ENCODE measurements at regions not wholly inside any gene's neighbourhood (a gene's known extent, or its start where the extent isn't known, plus 50 kb on each side); places are given as distances from the start of the nearest gene placed in this dataset.

GRCh38 chr6:141110481-141110880 is 1022.2 kb upstream of the GJE1 start:
- Histone ChIP-seq H3K4me1 (ENCODE audit: control insufficient read depth, insufficient read depth, low read length) (no peaks in the 10 kb centered on the region), H3K9me3 (ENCODE audit: control insufficient read depth, low read length) (no peaks in the 10 kb centered on the region), H3K9ac (ENCODE audit: extremely low read depth, low read length, poor library complexity, severe bottlenecking) (no peak overlapping the region), H3K36me3 (ENCODE audit: control insufficient read depth, insufficient read depth, low read length) (no peaks in the 10 kb centered on the region), H3K4me3 (ENCODE audit: low read length) (no peak overlapping the region), H3K27ac (ENCODE audit: low read depth, low read length) (no peak overlapping the region), H3K27me3 (ENCODE audit: control insufficient read depth, insufficient read depth, low read length, poor library complexity, severe bottlenecking) (no peaks in the 10 kb centered on the region)
- no peak for TF ChIP-seq CTCF (conservative IDR thresholded peaks at IDR 0.05)
- no peak for DNase-seq
- Mint-ChIP-seq H3K36me3 (ENCODE audit: low read depth) (no peaks in the 10 kb centered on the region), H3K4me3 (no peak overlapping the region), H3K27ac (no peak overlapping the region), H3K27me3 (ENCODE audit: insufficient read depth) (no peaks in the 10 kb centered on the region), H3K4me1 (peaks cover 7% of the 10 kb centered on the region), H3K9me3 (no peaks in the 10 kb centered on the region)
- WGBS, 2 experiments (ENCODE audit: insufficient coverage in 1 of 2, insufficient read length in 1 of 2), result 71 to 75% methylated on average over 2 of the region's 2 CpGs

- WGBS, 2 experiments (ENCODE audit: insufficient coverage in 1 of 2, insufficient read length in 1 of 2), result 89% methylated on average over 1 of the region's 1 CpG; no CpG with 5 or more reads in 1 of the 2 experiments
Observed at GRCh38 chr6:141107591-141108160, 1025.0 kb upstream of the GJE1 start.

GRCh38 chr6:141105481-141105880 is 1027.2 kb upstream of the GJE1 start:
- TF ChIP-seq CTCF (conservative IDR thresholded peaks at IDR 0.05), result no peak
- DNase-seq, result peak; percentile 78
- Histone ChIP-seq H3K9ac (ENCODE audit: extremely low read depth, low read length, poor library complexity, severe bottlenecking) (no peak overlapping the region), H3K9me3 (ENCODE audit: control insufficient read depth, low read length) (no peaks in the 10 kb centered on the region), H3K27me3 (ENCODE audit: control insufficient read depth, insufficient read depth, low read length, poor library complexity, severe bottlenecking) (no peaks in the 10 kb centered on the region), H3K36me3 (ENCODE audit: control insufficient read depth, insufficient read depth, low read length) (no peaks in the 10 kb centered on the region), H3K4me3 (ENCODE audit: low read length) (no peak overlapping the region), H3K27ac (ENCODE audit: low read depth, low read length) (peak overlapping the region; percentile 82), H3K4me1 (ENCODE audit: control insufficient read depth, insufficient read depth, low read length) (no peaks in the 10 kb centered on the region)
- Mint-ChIP-seq H3K4me3 (no peak overlapping the region), H3K36me3 (ENCODE audit: low read depth) (no peaks in the 10 kb centered on the region), H3K27me3 (ENCODE audit: insufficient read depth) (no peaks in the 10 kb centered on the region), H3K27ac (peak overlapping the region; percentile 94), H3K4me1 (peaks cover 5% of the 10 kb centered on the region), H3K9me3 (peaks cover 9% of the 10 kb centered on the region)

More at GRCh38 chr6:141107591-141108160, 1025.0 kb upstream of the GJE1 start:
- Histone ChIP-seq H3K9me3 (ENCODE audit: control insufficient read depth, low read length) (no peaks in the 10 kb centered on the region), H3K27ac (ENCODE audit: low read depth, low read length) (no peak overlapping the region), H3K27me3 (ENCODE audit: control insufficient read depth, insufficient read depth, low read length, poor library complexity, severe bottlenecking) (no peaks in the 10 kb centered on the region), H3K36me3 (ENCODE audit: control insufficient read depth, insufficient read depth, low read length) (no peaks in the 10 kb centered on the region), H3K4me3 (ENCODE audit: low read length) (no peak overlapping the region), H3K4me1 (ENCODE audit: control insufficient read depth, insufficient read depth, low read length) (no peaks in the 10 kb centered on the region), H3K9ac (ENCODE audit: extremely low read depth, low read length, poor library complexity, severe bottlenecking) (no peak overlapping the region)
- H3K27ac Mint-ChIP-seq, result no peak overlapping the region
- no peak overlapping the region for H3K4me3 Mint-ChIP-seq
- TF ChIP-seq CTCF (conservative IDR thresholded peaks at IDR 0.05), result no peak
- peaks cover 9% of the 10 kb centered on the region for H3K4me1 Mint-ChIP-seq
- no peak for DNase-seq
- no peaks in the 10 kb centered on the region for H3K27me3 Mint-ChIP-seq (ENCODE audit: insufficient read depth)
- H3K36me3 Mint-ChIP-seq (ENCODE audit: low read depth), result no peaks in the 10 kb centered on the region
- H3K9me3 Mint-ChIP-seq, result peaks cover 9% of the 10 kb centered on the region

Data from endodermal cell (in vitro differentiated cells).